AG09309 (cell line): ENCODE measurements at regions not wholly inside any gene's neighbourhood (a gene's known extent, or its start where the extent isn't known, plus 50 kb on each side); places are given as distances from the start of the nearest gene placed in this dataset.
"Not testable (repeated sequence)": the region's sequence is repeated elsewhere in the genome, so short reads cannot be mapped to it uniquely, and the experiment has no call there.

Experiments
- DNase-seq: peaks from one replicate; pipeline ENCODE4 v3.0.0-alpha.2; 2010; ENCODE audit warnings: low read depth
- H3K4me3 ChIP-seq: 2 replicates; pipeline ENCODE4 v1.5.1; 2011; ENCODE audit warnings: mild to moderate bottlenecking, low read depth, low read length, moderate library complexity; ENCODE audit not compliant: control insufficient read depth
- TF ChIP-seq, protein P1 (sequence below): IDR thresholded peaks from 2 replicates; pipeline ENCODE4 v1.5.1; 2011; ENCODE audit warnings: mild to moderate bottlenecking, low read depth, low read length, inconsistent platforms; ENCODE audit not compliant: insufficient read depth, control insufficient read depth; ENCODE audit errors: missing control alignments

DNA sequence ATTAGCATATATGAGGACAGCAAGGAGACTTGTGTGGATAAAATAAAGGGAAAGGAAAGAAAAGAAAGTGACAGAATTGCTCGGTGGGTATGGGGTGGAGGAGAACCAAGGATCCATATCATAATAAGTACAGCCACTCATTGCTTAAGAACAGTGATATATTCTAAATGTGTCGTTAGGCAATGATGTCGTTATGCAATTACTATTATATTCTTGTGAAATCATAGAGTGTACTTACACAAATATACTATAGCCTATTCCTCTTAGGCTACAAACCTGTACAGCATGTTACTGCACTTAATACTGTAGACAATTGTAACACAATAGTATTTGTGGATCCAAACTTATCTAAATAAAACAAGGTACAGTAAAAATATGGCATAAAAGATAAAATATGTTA lies 271.1 kb downstream of the CCER1 start:
- no peak for DNase-seq
- TF ChIP-seq, protein P1, sequence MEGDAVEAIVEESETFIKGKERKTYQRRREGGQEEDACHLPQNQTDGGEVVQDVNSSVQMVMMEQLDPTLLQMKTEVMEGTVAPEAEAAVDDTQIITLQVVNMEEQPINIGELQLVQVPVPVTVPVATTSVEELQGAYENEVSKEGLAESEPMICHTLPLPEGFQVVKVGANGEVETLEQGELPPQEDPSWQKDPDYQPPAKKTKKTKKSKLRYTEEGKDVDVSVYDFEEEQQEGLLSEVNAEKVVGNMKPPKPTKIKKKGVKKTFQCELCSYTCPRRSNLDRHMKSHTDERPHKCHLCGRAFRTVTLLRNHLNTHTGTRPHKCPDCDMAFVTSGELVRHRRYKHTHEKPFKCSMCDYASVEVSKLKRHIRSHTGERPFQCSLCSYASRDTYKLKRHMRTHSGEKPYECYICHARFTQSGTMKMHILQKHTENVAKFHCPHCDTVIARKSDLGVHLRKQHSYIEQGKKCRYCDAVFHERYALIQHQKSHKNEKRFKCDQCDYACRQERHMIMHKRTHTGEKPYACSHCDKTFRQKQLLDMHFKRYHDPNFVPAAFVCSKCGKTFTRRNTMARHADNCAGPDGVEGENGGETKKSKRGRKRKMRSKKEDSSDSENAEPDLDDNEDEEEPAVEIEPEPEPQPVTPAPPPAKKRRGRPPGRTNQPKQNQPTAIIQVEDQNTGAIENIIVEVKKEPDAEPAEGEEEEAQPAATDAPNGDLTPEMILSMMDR, result no peak
- no peak overlapping the region for H3K4me3 ChIP-seq

DNA sequence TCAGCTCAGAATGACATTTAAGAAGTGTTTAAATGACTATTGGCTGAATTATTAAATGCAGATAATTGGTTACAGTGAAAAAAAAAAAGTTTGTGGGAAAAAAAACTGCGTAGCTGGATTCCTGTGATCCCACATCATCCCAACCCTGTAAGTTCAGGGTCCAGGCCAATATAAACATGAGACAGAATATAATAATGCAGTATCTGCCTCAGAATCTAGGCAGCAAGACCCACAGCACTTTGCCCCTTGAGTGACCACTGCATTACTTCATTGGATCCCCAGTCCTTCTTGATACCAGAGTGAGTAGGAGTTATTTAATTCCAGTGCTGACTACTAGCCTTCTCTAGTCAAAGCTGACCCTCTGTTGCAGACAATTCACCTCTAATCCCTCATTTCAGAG lies 272.6 kb downstream of the CCER1 start:
- peak; percentile 52 for DNase-seq
- TF ChIP-seq, protein P1, result no peak
- H3K4me3 ChIP-seq, result no peak overlapping the region

DNA sequence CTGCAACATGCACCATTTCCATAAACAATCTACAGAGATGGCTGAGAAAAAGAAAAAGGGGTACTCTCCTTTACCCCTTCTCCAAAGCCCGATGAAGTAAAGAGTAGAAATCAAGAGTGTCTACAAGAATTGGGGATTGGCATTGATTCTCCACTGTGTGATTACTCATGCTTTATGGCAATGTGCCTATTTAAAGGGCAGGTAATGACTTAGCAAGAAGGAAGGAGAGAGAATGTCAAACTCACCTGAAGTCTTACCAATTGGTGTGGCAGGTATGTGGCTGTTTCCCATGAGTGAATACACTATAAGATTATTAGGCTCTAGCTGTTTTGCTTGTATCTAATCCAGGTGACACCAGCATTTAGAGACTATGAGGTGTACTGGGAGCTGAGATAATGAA lies 275.3 kb downstream of the CCER1 start:
- DNase-seq, result no peak
- TF ChIP-seq, protein P1, result no peak

DNA sequence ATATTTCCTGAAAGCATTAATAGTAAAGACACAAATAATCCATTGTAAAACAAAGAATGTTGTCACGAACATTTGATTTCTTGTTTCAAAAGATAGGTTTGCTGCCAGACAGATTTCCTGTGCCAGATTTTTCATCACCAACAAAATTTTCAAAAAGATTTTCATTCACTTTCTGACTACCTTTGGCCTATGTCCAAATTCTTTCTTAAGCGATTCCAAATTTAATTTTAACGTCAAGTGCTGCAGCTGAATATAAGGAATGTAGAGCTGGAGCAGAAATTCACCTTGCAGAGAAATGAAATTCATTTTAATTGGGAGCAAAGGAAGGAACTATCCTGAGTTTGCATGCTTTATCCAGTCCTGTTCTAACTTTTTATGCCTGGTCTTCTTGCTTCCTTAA lies 277.4 kb downstream of the CCER1 start:
- H3K4me3 ChIP-seq, result no peak overlapping the region
- TF ChIP-seq, protein P1, result no peak
- no peak for DNase-seq

More for the DNA sequence above, 275.3 kb downstream of the CCER1 start:
- H3K4me3 ChIP-seq, result no peak overlapping the region

DNA sequence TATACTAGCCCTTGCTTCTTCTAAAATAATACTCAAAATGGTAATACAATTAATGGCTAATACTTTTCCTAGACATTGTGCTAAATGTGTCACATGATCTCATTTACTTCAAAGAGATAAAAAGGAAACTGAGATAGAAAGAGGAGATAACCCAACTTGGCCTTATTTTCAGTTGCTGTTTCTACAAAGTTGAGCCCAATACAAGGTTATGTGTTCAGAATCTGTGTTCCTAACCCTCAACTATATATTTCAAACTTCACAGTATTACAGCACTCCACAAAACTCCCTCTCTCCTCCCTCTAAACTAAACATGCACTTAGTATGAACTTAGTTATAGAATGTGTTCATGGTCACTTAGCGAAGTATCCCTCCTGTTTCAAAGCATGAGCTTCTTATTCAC lies 277.9 kb downstream of the CCER1 start:
- TF ChIP-seq, protein P1, result no peak
- no peak overlapping the region for H3K4me3 ChIP-seq
- DNase-seq, result no peak

DNA sequence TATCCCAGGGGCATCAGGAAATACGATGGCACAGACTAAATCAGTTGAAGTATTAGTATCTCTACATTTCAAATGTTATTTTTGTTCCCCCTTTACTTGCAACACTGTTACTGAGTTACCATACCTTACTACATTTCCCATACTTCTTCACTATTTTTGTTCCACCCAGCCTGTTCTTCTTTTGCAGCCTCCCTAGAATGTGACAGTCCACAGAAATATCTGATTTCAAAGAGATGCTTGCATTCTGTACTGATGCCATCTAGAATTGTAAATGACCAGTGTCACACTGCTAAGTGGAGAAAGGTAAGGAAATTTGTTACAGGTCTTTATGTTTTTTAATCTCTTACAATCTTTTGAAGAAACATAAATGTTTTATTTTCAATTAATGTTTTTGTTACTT lies 279.9 kb downstream of the CCER1 start:
- DNase-seq, result no peak
- H3K4me3 ChIP-seq, result no peak overlapping the region
- TF ChIP-seq, protein P1, result no peak

DNA sequence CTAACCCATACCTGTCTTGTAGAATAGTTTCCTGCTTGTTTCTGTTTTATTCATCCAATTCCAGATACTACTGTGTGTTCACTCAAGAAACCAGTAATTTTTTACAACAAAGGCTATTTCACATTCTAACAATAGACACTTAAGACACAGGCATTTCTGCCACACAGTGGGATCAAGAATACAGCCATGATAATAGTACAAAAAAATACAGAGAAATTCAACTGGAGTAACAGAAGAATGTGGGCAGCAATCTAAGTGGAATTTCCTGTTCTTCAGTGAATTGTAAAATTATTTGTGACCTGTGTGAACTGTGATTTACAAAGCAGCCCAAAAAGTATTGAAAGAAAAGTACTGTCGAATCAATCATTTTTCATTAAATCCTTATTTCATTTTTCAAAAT lies 282.9 kb downstream of the CCER1 start:
- DNase-seq, result no peak
- TF ChIP-seq, protein P1, result no peak
- no peak overlapping the region for H3K4me3 ChIP-seq

DNA sequence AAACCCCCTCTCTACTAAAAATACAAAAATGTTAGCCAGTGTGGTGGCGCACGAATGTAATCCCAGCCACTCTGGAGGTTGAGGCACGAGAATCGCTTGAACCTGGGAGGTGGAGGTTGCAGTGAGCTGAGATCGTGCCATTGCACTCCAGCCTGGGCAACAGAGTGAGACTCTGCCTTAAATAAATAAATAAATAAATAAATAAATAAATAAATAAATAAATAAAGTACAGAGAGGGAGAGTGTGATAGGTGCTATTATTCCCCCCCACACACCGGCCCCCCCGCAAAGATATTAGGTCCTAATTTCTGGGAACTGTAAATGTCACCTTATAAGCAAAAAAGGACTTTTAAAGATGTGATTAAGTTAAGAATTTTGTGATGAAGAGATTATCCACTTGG lies 291.0 kb downstream of the CCER1 start:
- not testable (repeated sequence) for DNase-seq, H3K4me3 ChIP-seq
